HG03457 (cell line): ENCODE measurements at regions not wholly inside any gene's neighbourhood (a gene's known extent, or its start where the extent isn't known, plus 50 kb on each side); places are given as distances from the start of the nearest gene placed in this dataset.
"Not testable (repeated sequence)": the region's sequence is repeated elsewhere in the genome, so short reads cannot be mapped to it uniquely, and the experiment has no call there.

Source experiments
- ATAC-seq: cut with Tn5 transposase; IDR thresholded peaks from one replicate; pipeline ENCODE4 v1.9.1; 2021; ENCODE audit warnings: moderate number of reproducible peaks; ENCODE audit not compliant: unreplicated experiment

DNA sequence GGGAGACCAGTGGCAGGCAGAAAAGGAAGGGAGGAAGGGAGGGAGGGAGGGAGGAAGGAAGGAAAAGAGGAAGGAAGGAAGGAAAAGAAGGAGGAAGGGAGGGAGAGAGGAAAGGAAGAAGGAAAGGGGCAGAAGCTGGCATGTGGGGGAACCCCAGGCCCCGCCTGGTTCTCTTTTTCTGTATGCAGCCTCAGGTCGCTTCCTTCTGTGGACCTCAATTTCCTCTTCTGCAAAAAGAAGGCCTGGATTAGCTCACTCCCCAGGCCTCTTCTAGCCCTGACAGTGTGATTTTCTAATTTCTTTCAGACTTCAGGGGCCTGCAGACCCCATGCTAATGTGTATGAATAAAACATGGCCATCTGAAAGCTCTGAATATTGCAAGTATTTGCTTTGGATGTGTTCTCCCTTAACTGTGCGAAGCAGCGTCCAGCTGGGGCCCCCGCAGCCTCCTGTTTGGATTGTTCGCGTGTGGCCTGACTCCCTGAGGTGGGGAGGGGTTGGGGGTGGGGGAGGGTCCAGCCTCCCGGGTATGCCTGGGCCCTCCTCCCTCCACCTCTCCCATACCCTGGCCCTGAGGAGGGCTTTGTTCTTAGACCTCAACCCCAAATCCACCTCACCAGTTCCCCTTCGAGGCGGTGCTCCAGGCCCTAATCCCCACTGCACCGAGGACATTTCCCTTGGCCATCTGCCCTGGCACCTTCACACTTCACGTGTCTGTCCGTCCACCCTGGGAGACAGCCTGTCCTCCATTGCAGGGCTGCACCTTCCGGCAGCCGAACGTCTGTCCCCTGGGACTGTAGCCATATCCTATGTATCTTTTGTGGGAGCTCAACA, 199.9 kb upstream of the ATP6AP2 start:
- no peak for ATAC-seq

DNA sequence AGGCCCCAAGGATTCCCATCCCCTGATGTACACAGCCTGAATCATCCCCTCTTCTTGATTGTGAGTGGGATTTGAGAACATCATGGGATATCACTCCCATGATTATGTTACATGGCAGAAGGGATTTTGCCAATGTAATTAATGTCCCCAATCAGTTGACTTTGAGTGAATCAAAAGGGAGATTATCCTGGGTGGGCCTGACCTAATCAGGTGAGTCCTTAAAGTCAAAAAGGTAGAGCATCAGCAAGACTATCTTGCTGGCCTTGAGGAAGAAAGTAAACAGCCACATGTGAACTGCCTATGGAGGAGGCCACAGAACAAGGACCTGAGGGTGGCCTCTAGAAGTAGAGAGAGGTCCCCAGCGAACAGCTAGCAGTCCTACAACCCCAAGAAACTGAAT, 203.1 kb upstream of the ATP6AP2 start:
- ATAC-seq = no peak

DNA sequence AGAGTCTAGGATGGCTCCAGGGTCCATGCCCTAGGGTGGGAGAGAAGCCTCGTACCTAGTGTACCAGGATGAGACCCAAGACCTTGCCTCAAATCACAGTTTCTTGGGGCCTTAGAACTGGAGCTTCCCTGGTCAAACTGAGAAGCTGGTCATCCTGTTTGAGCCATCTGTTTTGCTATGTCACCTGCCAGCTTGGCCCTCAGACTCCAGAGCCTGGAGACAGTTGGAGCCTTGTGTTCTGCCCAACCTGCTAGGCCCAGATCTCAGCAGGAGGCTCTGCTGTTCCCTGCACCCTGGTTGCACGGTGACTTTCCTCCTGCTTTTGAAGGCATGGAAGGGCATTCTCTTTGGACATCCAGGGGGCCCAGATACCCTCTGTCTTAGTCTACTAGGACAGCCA, 206.3 kb upstream of the ATP6AP2 start:
- ATAC-seq = no peak

DNA sequence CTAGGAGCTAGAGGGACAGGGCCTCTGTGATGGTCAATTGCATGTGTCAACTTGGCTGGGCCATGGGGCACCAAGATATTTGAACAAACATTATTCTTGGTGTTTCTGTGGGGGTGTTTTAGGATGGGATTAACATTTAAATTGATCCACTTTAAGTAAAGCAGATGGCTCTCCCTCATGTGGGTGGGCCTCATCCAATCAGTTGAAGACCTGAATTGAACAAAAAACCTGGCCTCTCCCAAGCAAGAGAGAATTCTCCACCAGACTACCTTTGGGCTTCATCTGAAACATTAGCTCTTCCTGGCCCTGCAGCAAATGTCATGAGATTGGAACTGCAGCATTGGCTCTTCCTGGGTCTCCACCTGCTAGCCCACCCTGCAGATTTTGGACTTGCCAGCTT, 207.1 kb upstream of the ATP6AP2 start:
- no peak for ATAC-seq

DNA sequence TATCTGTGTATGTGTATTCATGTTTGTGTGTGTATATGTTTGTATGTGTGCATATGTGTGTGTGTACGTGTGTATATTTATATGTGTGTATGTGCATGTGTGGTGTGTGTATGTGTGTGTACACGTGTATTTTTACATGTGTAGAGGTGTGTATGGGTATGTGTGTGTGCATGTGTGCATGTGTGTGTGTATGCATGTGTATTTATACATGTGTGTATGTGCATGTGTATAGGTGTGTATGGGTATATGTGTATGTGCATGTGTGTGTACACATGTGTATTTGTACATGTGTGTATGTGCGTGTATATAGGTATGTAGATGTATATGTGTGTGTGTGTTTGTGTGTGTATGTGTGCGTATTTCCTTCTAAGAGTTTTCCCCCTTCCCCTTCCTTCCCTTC, 207.7 kb upstream of the ATP6AP2 start:
- ATAC-seq = no peak

DNA sequence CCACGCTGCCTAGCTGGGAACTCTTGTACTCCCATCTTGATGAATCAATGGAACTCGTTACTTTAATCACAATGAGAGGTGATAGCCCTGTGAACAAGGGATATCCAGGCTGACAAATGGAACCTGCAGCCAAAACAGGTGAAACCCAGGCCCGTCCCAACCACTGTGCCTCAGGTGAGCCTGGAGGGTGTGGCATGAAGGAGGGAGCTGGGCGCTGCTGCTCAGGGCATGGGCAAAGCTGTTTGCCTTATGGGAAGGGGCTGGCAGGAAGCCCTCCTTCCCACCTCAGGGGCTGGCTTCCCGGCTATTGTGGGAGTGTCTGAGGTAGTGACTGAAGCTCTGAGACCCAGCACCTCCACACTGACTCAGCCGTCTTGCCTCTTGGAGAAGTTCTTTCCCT, 209.4 kb upstream of the ATP6AP2 start:
- no peak for ATAC-seq

DNA sequence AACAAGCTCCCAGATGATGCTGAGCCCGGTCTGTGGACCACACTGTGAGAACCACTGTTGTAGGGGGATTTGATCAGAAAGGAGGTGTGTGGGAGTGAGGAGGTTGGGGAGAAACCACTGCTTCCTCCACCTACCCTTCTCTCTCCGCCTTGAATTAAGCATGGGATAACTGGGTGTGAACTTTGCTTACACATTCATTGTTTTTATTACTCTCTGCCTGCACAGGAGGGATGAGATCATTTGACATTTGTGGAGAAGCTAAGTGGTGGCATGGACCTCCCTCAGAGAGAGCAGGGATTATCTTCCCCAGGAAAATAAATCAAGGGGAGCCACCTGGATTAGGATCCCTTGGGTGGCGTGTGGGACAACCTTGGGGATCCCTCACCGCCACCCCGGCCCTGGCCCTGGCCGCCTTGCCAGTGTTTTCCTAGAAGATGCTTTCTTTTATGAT, 212.1 kb upstream of the ATP6AP2 start:
- ATAC-seq = no peak

DNA sequence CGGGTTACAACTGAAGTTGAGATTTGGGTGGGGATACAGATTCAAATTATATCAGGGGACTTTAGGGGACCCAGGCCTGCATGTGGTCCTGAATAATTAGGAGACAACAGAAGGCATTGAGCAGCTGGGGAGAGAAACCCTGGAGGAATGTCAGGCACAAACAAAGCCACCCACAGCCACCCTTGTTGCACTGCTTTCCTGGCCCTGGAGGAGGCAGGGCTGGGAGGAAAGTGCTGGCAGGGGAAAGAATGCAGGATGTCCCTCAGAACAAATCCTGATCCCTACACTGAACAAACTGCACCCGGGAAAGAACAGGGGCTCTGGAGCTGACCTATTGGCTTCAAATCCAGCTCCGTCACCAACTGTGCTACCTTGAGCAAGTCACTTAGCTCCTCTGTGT, 214.1 kb upstream of the ATP6AP2 start:
- ATAC-seq = no peak

DNA sequence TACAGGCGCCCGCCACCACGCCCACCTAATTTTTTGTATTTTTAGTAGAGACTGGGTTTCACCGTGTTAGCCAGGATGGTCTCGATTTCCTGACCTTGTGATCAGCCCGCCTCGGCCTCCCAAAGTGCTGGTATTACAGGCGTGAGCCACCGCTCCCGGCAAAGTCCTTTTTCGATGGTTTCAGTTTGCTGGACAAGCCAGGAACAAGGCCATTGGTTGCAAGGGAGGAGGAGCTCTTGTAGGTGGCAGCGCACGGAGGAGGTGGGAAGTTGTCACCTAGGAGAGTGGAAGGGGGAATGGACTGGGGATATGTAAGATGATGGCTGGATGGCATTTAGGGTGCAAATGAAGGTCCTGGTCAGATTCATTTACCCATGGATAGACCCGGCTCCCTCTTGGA, 218.5 kb upstream of the ATP6AP2 start:
- ATAC-seq = not testable (repeated sequence)

DNA sequence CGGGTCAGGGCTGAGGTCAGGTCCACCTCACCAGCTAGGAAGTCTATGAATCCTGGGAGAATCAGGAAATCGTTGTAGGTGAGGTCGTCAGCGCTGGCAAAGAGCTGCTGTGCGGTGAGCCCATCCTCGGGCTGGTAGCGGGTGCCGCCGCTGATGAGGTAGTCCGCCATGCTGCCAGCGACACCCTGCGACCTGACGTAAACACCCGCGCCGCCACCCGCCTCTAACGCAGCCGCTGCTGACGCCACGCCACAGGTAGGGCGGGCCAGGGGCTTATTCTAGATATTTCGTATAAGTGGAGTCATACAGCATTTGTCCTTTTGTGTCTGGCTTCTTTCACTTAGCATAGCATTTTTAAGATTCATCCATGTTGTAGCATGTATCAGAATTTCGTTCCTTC, 220.2 kb upstream of the ATP6AP2 start:
- no peak for ATAC-seq

DNA sequence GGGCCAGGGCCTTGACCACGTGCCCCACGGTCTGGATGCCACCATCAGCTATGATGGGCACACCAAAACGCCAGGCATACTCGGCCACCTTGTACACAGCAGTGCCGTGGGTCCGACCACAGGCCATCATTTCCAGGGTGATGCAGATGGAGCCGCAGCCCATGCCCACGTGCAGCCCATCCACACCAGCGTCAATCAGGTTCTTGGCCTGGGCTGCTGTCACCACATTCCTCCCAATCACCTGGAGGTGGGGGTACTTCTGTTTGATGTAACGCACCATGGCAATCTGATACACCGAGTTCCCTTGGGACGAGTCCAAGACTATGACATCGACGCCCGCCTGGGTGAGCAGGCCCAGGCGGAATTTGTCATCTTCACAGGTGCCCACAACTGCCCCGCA, 221.2 kb upstream of the ATP6AP2 start:
- ATAC-seq = no peak

DNA sequence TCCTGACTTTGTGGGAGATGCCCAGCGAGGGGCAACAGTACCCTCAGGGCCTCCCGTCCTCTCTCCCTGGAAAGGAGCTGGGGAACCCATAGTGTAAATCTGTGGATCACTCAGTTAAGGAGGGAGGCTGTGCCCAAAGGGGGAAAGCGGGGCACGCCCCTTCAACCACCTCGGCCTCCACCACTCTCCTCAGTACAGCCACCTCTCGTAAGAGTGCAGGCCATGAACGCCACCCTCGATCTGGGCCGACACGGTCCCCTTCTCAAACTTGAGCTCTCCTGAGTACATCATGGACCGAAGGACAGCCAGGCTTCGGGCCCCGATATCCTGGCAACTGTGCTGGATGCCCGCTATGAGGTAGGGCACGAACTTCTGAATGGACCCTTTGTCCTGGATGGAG, 221.8 kb upstream of the ATP6AP2 start:
- no peak for ATAC-seq

DNA sequence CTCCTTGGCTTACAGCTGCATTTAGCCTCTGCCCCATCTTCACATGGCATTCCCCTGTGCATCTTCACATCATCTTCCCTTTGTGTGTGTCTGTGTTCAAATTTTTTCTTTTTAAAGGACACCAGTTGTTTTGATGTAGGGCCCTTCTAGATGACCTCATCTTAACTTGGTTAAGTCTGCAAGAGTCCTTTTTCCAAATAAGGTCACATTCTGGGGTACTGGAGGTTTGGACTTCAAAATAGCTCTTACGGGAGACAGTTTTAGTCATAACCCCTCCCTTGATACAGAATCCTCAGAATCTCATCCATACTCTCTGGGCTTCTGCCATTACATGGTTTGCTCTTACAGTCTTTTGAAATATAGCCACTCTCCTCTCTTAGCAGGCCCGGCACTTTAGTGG, 231.5 kb upstream of the ATP6AP2 start:
- no peak for ATAC-seq

DNA sequence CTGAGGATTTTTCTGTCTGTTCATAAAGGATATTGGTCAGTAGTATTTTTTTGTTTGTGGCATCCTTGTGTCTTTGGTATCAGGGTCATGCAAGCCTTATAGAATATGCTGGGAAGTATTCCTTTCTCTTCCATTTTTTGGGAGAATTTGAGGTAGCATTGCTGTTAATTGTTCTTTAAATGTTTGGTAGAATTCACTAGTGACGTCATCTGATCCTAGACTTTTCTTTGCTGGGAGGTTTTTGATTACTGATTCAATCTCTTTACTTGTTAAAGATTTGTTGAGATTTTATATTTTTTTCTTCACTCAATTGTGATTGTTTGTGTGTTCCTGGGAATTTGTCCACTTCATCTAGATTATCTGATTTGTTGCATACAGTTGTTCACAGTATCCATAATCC, 234.4 kb upstream of the ATP6AP2 start:
- no peak for ATAC-seq

DNA sequence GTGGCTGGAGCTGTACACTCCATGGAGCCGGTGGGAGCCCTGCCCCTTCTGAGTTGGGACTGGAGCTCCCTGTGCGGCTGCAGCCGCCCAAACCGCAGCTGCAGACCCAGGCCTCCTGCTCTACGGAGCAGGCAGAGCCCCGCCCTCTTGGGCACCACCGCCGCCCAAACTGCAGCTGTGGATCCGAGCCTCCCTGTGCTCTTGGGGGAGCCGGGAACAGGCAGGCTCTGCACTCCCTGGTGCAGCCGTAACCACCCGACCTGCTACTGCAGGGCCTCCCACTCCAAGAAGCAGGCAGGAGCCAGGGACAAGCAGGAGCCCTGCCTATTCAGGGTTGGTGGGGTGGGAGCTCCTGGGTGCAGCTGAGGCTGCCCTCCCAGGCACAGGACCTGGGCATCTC, 237.5 kb upstream of the ATP6AP2 start:
- ATAC-seq = no peak

DNA sequence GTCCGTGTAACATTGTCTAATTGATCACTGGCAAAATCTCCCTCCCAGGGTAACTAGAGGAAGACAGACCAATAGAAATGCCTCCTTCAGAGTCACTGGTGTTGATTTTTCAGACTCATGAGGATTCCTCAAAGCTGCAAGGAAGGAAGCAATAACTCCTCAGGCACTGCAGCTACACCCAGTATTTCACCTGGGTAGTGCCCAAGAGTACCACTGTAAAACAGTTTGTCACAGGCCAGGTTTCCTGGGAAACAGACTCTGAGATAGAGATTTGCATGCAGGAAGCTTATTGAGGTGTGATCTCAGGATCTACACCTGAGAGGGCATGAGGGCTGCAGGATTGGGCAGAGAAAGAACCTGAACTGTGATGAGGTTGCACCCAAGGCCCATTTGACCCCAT, 240.7 kb upstream of the ATP6AP2 start:
- ATAC-seq = no peak

DNA sequence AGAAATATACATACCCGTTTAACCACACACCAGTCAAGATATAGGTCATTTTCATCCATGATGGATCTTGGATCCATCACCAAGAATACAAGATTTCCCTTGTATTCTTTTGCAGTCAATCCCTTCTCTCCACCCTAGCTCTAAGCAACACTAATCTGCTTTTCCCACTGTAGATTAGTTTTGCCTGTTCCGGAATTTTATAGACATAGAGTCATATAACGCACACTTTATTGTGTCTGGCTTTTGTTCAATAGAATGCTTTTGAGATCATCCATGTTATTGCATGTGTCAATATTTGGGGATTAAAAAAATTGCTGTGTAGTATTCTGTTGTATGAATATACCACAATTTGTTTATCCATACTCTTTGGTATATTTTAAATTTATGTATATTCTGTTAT, 235.6 kb upstream of the BCOR start:
- ATAC-seq = no peak

DNA sequence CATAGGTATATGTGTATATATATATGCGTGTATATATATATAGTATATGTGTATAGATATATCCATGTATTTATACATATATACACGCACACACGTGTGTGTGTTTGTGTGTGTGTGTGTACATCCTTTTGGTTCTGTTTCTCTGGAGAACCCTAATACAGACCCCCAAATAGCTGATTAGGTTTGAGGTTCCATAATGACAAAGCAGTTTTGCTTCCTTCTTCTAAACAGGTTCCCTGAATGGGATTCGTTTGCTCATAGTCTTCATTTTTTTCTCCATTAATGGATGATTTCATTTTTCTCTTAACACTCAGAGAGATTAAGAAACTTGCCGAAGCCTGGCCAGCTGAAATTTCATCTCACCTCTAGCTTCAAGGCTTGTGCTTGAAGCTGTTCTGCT, 234.0 kb upstream of the BCOR start:
- ATAC-seq = no peak

DNA sequence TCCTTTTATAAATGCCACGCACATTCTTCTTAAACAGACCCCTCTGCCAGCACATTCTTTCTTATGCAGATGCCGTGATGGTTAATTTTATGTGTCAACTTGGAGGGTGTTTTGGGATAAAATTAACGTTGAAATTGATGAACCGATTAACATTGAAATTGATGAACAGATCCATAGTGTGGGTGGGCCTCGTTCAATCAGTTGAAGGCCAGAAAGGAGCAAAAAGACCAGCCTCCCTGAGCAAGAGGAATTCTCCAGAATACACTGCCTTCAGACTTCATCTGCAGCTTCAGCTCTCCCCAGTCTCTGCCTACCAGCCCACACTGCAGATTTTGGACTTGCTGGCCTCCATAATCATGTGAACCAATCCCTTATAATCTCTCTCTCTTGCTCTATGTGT, 233.6 kb upstream of the BCOR start:
- no peak for ATAC-seq

DNA sequence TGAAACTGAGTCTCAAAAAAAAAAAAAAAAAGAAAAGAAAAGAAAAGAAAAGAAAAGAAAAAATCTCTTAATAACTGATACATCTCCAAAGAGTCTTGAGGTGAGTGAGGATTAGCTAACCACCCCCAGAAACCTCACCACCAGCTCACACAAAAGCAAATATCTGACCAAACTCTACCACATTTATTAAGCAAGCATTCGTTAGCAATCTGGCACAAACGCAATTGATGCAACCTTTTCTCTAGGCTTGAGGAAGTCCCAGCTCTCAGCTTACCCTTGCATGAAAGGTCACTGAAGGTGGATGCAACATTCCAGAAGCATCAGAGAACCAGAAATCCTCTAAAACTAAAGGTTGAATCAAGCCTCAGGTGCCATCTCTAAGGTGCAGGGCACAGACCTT, 231.9 kb upstream of the BCOR start:
- ATAC-seq = no peak

DNA sequence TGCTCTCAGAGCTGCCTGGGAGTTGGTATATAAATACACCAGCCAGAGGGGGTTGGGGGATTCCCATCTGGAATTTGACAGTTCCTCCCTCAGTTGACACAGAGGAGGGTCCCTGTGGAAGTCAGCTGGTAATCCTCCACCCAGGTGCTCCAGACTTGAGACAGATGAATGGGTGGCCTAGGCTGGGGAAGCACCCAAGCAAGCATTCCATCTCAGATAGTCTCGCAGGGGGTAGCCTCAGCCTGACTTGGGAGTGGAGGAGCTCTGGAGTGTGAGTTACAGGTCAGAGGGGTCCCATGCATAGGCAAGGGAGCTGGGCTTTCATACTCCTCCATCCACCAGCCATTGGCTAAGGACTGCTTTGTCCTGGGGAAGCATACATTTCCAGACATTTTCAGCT, 229.3 kb upstream of the BCOR start:
- no peak for ATAC-seq

DNA sequence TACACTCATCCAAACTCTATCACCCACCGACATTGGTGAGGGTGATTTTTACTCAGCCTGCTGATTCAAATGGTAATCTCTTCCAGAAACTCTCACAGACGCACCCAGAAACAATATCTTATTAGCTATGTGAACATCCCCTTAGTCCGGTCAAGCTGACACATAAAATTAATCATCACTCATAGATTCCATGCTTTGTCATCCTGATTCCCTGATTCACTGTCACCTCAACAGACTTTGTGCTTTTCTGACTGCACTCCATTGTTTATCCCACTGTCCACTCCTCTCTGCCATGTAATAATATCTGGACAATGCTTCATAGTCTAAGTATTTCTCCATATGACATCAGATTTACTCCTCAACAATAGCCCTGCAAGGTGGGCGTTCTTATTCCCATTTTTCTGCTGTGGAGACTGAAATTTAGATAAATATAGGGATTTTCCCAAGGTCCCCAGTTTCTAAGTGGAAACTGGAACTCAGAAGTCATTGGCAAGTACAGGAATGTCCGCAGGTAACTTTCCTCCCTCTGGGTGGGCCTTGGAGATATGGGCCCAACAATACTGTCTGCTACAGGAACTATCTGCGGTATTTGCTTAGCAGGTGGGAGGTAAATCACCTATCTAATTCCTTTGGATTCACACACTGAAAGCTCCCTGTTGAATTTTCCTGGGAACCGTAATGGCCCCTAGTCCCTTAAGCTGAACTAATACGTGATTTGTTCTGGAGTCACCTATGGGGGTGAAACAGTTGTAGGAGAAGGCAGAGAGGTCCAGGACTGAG, 228.6 kb upstream of the BCOR start:
- ATAC-seq = no peak
